ENCODE measurements at regions not wholly inside any gene's neighbourhood (a gene's known extent, or its start where the extent isn't known, plus 50 kb on each side); places are given as distances from the start of the nearest gene placed in this dataset.

DNA sequence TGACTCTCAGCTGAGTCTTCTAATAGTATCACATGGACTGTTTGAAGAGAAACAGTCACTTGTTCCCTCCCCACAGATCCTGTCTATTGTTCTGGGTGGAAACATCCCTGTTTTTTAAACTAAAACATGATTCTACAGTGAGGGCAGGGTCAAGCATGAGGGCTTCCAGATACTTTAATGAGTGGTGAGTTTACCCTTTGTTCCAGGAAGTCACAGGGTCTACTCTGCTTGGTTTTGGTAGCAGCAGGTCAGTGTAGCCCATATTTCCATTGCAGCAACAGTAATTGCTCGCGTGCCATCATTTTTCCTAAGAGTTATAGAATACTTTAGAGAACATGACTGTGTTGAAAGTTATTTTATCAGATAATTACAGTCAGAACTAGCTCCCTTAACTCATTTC lies 87.4 kb downstream of the ZNF732 start:
- Mint-ChIP-seq H3K4me3 (no peak overlapping the region), H3K27ac (no peak overlapping the region), H3K27me3 (ENCODE audit: low read depth) (no peaks in the 10 kb centered on the region), H3K9me3 (peaks cover 52% of the 10 kb centered on the region), H3K4me1 (ENCODE audit: low read depth) (no peaks in the 10 kb centered on the region), H3K36me3 (ENCODE audit: low read depth) (peaks cover 2% of the 10 kb centered on the region)

DNA sequence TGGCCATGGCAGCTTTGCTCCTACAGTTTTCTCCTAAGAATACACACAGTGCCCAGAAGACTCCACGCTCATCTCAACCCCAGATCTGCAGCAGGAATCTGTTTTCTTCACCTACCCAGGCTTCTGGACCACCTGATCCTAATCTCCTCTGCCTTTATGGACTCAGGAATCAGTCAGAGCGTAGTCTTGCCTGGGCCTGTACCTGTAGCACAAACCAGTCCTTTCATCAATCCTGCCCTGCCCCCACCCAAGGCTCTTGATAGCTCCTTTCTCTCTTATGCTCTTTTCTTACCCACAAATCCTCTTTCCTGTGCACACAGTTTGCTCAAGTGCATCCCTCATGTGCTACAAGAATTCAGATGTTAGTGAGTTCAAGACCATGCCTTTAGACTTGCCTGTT lies 89.7 kb downstream of the ZNF718 start:
- H3K36me3 Mint-ChIP-seq (ENCODE audit: low read depth): peaks cover 7% of the 10 kb centered on the region
- peaks cover 6% of the 10 kb centered on the region for H3K4me1 Mint-ChIP-seq (ENCODE audit: low read depth)
- H3K4me3 Mint-ChIP-seq: no peak overlapping the region
- no peaks in the 10 kb centered on the region for H3K27me3 Mint-ChIP-seq (ENCODE audit: low read depth)
- H3K9me3 Mint-ChIP-seq: peaks cover 67% of the 10 kb centered on the region
- H3K27ac Mint-ChIP-seq: no peak overlapping the region
